ENCODE measurements at regions not wholly inside any gene's neighbourhood (a gene's known extent, or its start where the extent isn't known, plus 50 kb on each side); places are given as distances from the start of the nearest gene placed in this dataset.

- TF ChIP-seq CTCF (IDR thresholded peaks at IDR 0.05) (no peak), ZFX (IDR thresholded peaks at IDR 0.05; ENCODE audit: borderline replicate concordance) (no peak)
Observed at GRCh38 chr2:65791404-65791975, 359.1 kb upstream of the SPRED2 start.
